ENCODE measurements at regions not wholly inside any gene's neighbourhood (a gene's known extent, or its start where the extent isn't known, plus 50 kb on each side); places are given as distances from the start of the nearest gene placed in this dataset.

DNA sequence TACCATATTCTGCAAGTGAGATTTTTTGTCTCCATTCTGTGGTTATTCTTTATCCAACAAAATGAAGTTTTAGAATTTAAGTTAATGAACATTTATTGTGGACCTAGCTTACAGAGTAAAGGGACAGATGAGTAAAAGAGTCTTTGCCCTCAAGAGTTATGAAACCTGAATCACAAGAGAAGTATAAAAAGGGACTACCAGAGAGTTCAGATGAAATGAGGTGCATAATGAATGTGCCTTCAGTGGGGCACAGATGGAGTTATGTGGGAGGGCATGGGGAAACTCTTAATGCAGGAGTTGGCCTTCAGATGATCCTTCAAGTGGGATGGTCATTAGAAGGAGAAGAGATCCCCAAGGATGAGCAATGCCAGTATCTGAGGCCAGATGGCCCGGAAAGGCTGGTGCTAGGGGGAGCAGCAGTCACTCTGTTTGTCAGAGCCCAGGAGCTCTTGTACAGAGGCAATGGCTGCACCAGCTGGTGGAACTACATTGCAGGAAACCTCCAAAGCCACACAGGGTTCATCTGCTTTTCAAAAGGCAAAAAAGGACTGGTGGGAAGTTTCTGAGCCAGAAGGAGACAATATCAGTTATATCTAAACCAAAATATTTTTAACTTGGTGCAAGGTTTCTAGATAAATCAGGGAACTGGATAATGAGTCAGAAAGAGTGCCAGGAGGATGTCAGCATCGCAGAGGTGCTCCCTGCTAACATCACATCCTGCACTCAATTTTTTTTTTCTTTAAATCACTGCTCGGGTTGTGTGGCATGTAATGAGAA lies 162.0 kb downstream of the KLF6 start:
- DNase-seq (ENCODE audit: low read depth, low spot score), result no peak
- TF ChIP-seq, protein P1, sequence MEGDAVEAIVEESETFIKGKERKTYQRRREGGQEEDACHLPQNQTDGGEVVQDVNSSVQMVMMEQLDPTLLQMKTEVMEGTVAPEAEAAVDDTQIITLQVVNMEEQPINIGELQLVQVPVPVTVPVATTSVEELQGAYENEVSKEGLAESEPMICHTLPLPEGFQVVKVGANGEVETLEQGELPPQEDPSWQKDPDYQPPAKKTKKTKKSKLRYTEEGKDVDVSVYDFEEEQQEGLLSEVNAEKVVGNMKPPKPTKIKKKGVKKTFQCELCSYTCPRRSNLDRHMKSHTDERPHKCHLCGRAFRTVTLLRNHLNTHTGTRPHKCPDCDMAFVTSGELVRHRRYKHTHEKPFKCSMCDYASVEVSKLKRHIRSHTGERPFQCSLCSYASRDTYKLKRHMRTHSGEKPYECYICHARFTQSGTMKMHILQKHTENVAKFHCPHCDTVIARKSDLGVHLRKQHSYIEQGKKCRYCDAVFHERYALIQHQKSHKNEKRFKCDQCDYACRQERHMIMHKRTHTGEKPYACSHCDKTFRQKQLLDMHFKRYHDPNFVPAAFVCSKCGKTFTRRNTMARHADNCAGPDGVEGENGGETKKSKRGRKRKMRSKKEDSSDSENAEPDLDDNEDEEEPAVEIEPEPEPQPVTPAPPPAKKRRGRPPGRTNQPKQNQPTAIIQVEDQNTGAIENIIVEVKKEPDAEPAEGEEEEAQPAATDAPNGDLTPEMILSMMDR (IDR thresholded peaks at IDR 0.05; ENCODE audit: insufficient read depth, low read length, missing control alignments), result no peak
- CTCF ChIA-PET, result interaction anchor here (1.3 kb wide), 1 partner anchor 69 kb away, joined by 3 read pairs; no protein-coding TSS in a partner anchor
- H3K4me3 ChIP-seq (ENCODE audit: low read depth, low read length), result no peak overlapping the region
- POLR2A ChIA-PET, result no interaction called here

DNA sequence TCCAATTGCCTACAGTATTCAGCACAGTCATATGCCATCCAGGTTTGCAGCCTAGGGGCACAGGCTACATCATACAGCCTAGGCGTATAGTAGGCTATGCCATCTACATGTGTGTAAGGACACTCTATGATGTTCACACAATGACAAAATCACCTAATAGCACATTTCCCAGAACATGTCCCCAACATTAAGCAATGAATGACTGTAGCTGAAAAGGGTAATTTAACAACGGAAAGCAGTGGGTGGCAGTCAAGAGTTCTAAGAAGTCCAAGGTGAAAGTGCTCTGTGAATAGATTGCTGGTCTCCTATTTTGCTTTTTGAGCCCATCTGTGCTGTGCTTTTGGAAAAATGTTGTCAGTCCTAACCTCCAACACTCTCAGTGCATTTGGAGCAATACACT lies 162.6 kb downstream of the KLF6 start:
- no peak overlapping the region for H3K4me3 ChIP-seq (ENCODE audit: low read depth, low read length)
- ChIA-PET POLR2A (no interaction called here), CTCF (no interaction called here)
- TF ChIP-seq, protein P1 (IDR thresholded peaks at IDR 0.05; ENCODE audit: insufficient read depth, low read length, missing control alignments), result no peak
- DNase-seq (ENCODE audit: low read depth, low spot score), result no peak

DNA sequence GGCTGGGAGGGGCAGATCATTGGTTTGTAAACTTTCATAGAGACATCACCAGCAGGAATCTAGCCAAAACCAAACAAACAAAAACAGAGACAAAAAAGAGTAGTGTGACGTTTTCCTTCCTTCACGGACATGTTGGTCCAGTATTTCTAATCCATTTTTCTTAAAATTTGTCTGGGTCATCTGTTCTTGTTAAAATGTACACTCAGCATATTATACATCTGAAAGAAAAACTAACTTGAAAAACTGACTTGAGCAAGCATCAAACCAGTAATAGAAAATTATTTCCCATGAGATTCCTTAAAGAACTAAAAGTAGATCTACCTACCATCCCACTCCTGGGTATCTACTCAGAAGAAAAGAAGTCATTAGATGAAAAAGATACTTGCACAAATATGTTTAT lies 164.2 kb downstream of the KLF6 start:
- no peak overlapping the region for H3K4me3 ChIP-seq (ENCODE audit: low read depth, low read length)
- no peak for DNase-seq (ENCODE audit: low read depth, low spot score)
- TF ChIP-seq, protein P1 (IDR thresholded peaks at IDR 0.05; ENCODE audit: insufficient read depth, low read length, missing control alignments), result no peak
- CTCF ChIA-PET, result no interaction called here
- POLR2A ChIA-PET, result no interaction called here

DNA sequence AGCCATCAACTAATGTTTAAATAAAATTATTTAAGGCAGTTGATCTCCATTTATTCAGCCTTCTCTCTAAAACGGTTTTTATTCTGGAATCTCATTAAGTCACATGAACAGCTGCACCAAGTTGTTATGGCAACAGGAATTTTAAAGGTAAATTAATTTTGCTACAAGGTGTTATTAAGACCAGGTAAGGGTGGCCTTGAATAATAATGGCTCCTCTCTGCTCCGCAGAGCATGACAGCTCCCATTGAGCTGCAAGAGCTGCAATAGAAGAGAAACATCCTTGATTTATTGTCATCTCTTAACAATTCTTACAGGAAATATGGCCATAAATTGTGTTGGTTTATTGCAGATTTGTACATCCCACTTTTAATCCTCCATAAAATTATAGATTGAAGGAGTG lies 165.8 kb downstream of the KLF6 start:
- ChIA-PET POLR2A (no interaction called here), CTCF (no interaction called here)
- DNase-seq (ENCODE audit: low read depth, low spot score), result no peak
- TF ChIP-seq, protein P1 (IDR thresholded peaks at IDR 0.05; ENCODE audit: insufficient read depth, low read length, missing control alignments), result no peak
- H3K4me3 ChIP-seq (ENCODE audit: low read depth, low read length), result no peak overlapping the region

DNA sequence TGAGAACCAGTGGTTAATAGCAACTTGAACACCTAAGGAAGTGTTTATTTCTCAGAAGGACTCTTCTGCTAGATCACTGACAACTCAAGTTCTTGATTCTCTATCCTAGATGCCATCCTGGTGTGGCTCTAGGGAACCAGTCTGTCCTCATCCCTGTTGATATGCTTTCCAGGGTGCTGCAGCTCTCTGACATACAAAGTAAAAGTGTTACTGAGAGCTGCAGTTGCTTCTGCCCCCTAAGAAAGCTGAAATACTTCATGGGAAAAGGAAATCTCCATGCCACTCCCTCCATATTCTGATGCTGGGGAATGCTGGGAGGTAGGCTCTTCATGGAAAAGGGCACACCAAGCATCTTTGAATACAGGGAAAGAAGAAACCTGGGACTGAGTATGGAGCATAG lies 168.1 kb downstream of the KLF6 start:
- H3K4me3 ChIP-seq (ENCODE audit: low read depth, low read length), result no peak overlapping the region
- DNase-seq (ENCODE audit: low read depth, low spot score), result no peak
- POLR2A ChIA-PET, result no interaction called here
- TF ChIP-seq, protein P1 (IDR thresholded peaks at IDR 0.05; ENCODE audit: insufficient read depth, low read length, missing control alignments), result no peak
- CTCF ChIA-PET, result no interaction called here

GRCh38 chr10:3613318-3613717 lies 171.7 kb downstream of the KLF6 start:
- no peak for DNase-seq (ENCODE audit: low read depth, low spot score)
- no peak overlapping the region for H3K4me3 ChIP-seq (ENCODE audit: low read depth, low read length)
- POLR2A ChIA-PET, result no interaction called here
- CTCF ChIA-PET, result interaction anchor here (1.0 to 1.3 kb wide), 3 partner anchors 12 to 314 kb away, joined by 3 read pairs; no protein-coding TSS in a partner anchor
- TF ChIP-seq, protein P1 (IDR thresholded peaks at IDR 0.05; ENCODE audit: insufficient read depth, low read length, missing control alignments), result no peak

Measured in AG04449 (cell line).